ENCODE measurements at regions not wholly inside any gene's neighbourhood (a gene's known extent, or its start where the extent isn't known, plus 50 kb on each side); places are given as distances from the start of the nearest gene placed in this dataset.

- no peak for DNase-seq (ENCODE audit: low spot score)
These were observed 1047.4 kb upstream of the C9orf72 start for GRCh38 chr9:28620661-28621060.

- DNase-seq (ENCODE audit: low spot score): no peak
These were observed 1051.5 kb upstream of the C9orf72 start for GRCh38 chr9:28624771-28625170.

- no peak for DNase-seq (ENCODE audit: low spot score)
These were observed 1054.8 kb upstream of the C9orf72 start for GRCh38 chr9:28628031-28628430.

- DNase-seq (ENCODE audit: low spot score): no peak
These were observed 1075.4 kb upstream of the C9orf72 start for GRCh38 chr9:28648723-28649122.

GRCh38 chr9:28650327-28650726 is 1077.0 kb upstream of the C9orf72 start:
- DNase-seq (ENCODE audit: low spot score): no peak

GRCh38 chr9:28651050-28651722 is 1077.9 kb upstream of the C9orf72 start:
- no peak for DNase-seq (ENCODE audit: low spot score)

GRCh38 chr9:28653216-28653615 is 1079.9 kb upstream of the C9orf72 start:
- no peak for DNase-seq (ENCODE audit: low spot score)

GRCh38 chr9:28656727-28657126 is 1083.4 kb upstream of the C9orf72 start:
- DNase-seq (ENCODE audit: low spot score): no peak

GRCh38 chr9:28661853-28662252 is 1088.6 kb upstream of the C9orf72 start:
- no peak for DNase-seq (ENCODE audit: low spot score)

- DNase-seq (ENCODE audit: low spot score): no peak
These were observed 1089.4 kb upstream of the C9orf72 start for GRCh38 chr9:28662675-28663074.

GRCh38 chr9:28668158-28668557 is 1094.9 kb upstream of the C9orf72 start:
- DNase-seq (ENCODE audit: low spot score): no peak

GRCh38 chr9:28671000-28671399 is 1097.7 kb upstream of the C9orf72 start:
- DNase-seq (ENCODE audit: low spot score): no peak

- DNase-seq (ENCODE audit: low spot score): no peak
These were observed 1104.8 kb upstream of the C9orf72 start for GRCh38 chr9:28678097-28678496.

GRCh38 chr9:28688172-28688571 is 1114.9 kb upstream of the C9orf72 start:
- DNase-seq (ENCODE audit: low spot score): no peak

GRCh38 chr9:28692012-28692411 is 1118.7 kb upstream of the C9orf72 start:
- no peak for DNase-seq (ENCODE audit: low spot score)

GRCh38 chr9:28696960-28697359 is 1123.7 kb upstream of the C9orf72 start:
- DNase-seq (ENCODE audit: low spot score): no peak

- DNase-seq (ENCODE audit: low spot score): no peak
These were observed 1126.4 kb upstream of the C9orf72 start for GRCh38 chr9:28699632-28700031.

GRCh38 chr9:28707616-28708015 is 1134.3 kb upstream of the C9orf72 start:
- no peak for DNase-seq (ENCODE audit: low spot score)

- no peak for DNase-seq (ENCODE audit: low spot score)
These were observed 1140.9 kb upstream of the C9orf72 start for GRCh38 chr9:28714188-28714587.

GRCh38 chr9:28718226-28718625 is 1144.9 kb upstream of the C9orf72 start:
- DNase-seq (ENCODE audit: low spot score): no peak

- DNase-seq (ENCODE audit: low spot score): no peak
These were observed 1147.5 kb upstream of the C9orf72 start for GRCh38 chr9:28720746-28721145.

- DNase-seq (ENCODE audit: low spot score): no peak
These were observed 1156.8 kb upstream of the C9orf72 start for GRCh38 chr9:28730111-28730510.

GRCh38 chr9:28735738-28736342 is 1162.6 kb upstream of the C9orf72 start:
- DNase-seq (ENCODE audit: low spot score): no peak

GRCh38 chr9:28741459-28741858 is 1168.2 kb upstream of the C9orf72 start:
- DNase-seq (ENCODE audit: low spot score): no peak

All from kidney capillary endothelial cell (primary cell).